Neural progenitor cell (in vitro differentiated cells): ENCODE measurements at regions not wholly inside any gene's neighbourhood (a gene's known extent, or its start where the extent isn't known, plus 50 kb on each side); places are given as distances from the start of the nearest gene placed in this dataset.

ENCODE experiments used
- DNase-seq: peaks from one replicate; pipeline ENCODE4 v3.0.0-alpha.2; 2016; ENCODE audit warnings: low spot score
- H2AFZ ChIP-seq: fragments of 200-600 bp; sonication (generic); replicated peaks from 2 replicates; pipeline ENCODE4 v1.6.1; 2016; ENCODE audit warnings: antibody characterized with exemption
- H3F3A ChIP-seq: fragments of 200-600 bp; sonication (generic); 2 replicates; pipeline ENCODE4 v1.6.1; 2016; ENCODE audit warnings: antibody characterized with exemption, low read depth
- H3K27ac ChIP-seq: fragments of 200-600 bp; sonication (generic); 2 replicates; pipeline ENCODE4 v1.5.1; 2016; ENCODE audit warnings: mild to moderate bottlenecking
- H3K27me3 ChIP-seq: fragments of 200-600 bp; sonication (generic); 2 replicates; pipeline ENCODE4 v1.6.1; 2016; ENCODE audit warnings: mild to moderate bottlenecking, moderate library complexity
- H3K36me3 ChIP-seq: fragments of 200-600 bp; sonication (generic); 2 replicates; pipeline ENCODE4 v1.5.1; 2016
- H3K4me1 ChIP-seq: fragments of 200-600 bp; sonication (generic); 2 replicates; pipeline ENCODE4 v1.6.1; 2016; ENCODE audit warnings: mixed run types
- H3K4me2 ChIP-seq: fragments of 200-600 bp; sonication (generic); 2 replicates; pipeline ENCODE4 v1.6.1; 2016
- H3K4me3 ChIP-seq: fragments of 200-600 bp; sonication (generic); 2 replicates; pipeline ENCODE4 v1.5.1; 2016
- H3K79me2 ChIP-seq: fragments of 200-600 bp; sonication (generic); 2 replicates; pipeline ENCODE4 v1.6.1; 2016; ENCODE audit warnings: low read depth
- H3K9ac ChIP-seq: fragments of 200-600 bp; sonication (generic); 2 replicates; pipeline ENCODE4 v1.6.1; 2016
- H3K9me3 ChIP-seq: fragments of 200-600 bp; sonication (generic); 2 replicates; pipeline ENCODE4 v1.5.1; 2016; ENCODE audit warnings: low read depth
- H4K20me1 ChIP-seq: fragments of 200-600 bp; sonication (generic); 2 replicates; pipeline ENCODE4 v1.6.1; 2016; ENCODE audit warnings: low read depth
- H3K27ac Mint-ChIP-seq: 3 replicates; pipeline ENCODE4 v1.8.0; 2021; ENCODE audit warnings: mixed read lengths
- H3K27me3 Mint-ChIP-seq: 2 replicates; pipeline ENCODE4 v1.8.0; 2022; ENCODE audit warnings: low read depth, mild to moderate bottlenecking, inconsistent platforms, moderate library complexity, mixed read lengths; ENCODE audit not compliant: insufficient read depth
- H3K36me3 Mint-ChIP-seq: 3 replicates; pipeline ENCODE4 v1.8.0; 2021; ENCODE audit warnings: mixed read lengths
- H3K4me1 Mint-ChIP-seq: 3 replicates; pipeline ENCODE4 v1.8.0; 2021; ENCODE audit warnings: mixed read lengths
- H3K4me3 Mint-ChIP-seq: 3 replicates; pipeline ENCODE4 v1.8.0; 2021; ENCODE audit warnings: mild to moderate bottlenecking, moderate library complexity, mixed read lengths
- H3K9me3 Mint-ChIP-seq: 3 replicates; pipeline ENCODE4 v1.8.0; 2020; ENCODE audit warnings: mixed read lengths
- CTCF ChIP-seq: fragments of 200-600 bp; sonication (generic); IDR thresholded peaks from 2 replicates; pipeline ENCODE4 v1.5.1; 2017; ENCODE audit warnings: antibody characterized with exemption, mild to moderate bottlenecking
- EZH2 ChIP-seq: fragments of 200-600 bp; sonication (generic); IDR thresholded peaks from 2 replicates; pipeline ENCODE4 v1.6.1; 2017; ENCODE audit warnings: antibody characterized with exemption, mild to moderate bottlenecking, moderate library complexity
- EZH2phosphoT487 ChIP-seq: fragments of 200-600 bp; sonication (generic); IDR thresholded peaks from 2 replicates; pipeline ENCODE4 v1.6.1; 2017; ENCODE audit warnings: antibody characterized with exemption

- H3K9me3 ChIP-seq = no peaks in the 10 kb centered on the region
- H3K9me3 Mint-ChIP-seq = peaks cover 10% of the 10 kb centered on the region
- no peaks in the 10 kb centered on the region for H3K4me1 Mint-ChIP-seq
- H4K20me1 ChIP-seq = no peaks in the 10 kb centered on the region
- H3K27ac Mint-ChIP-seq = no peak overlapping the region
- no peaks in the 10 kb centered on the region for H3K27me3 ChIP-seq
- H3K4me3 Mint-ChIP-seq = no peak overlapping the region
- H3F3A ChIP-seq = no peaks in the 10 kb centered on the region
- no peak overlapping the region for H2AFZ ChIP-seq
- no peaks in the 10 kb centered on the region for H3K36me3 ChIP-seq
- H3K9ac ChIP-seq = no peak overlapping the region
- H3K4me3 ChIP-seq = no peak overlapping the region
- no peaks in the 10 kb centered on the region for H3K4me1 ChIP-seq
- no peak for TF ChIP-seq CTCF
- no peak for TF ChIP-seq EZH2phosphoT487
- TF ChIP-seq EZH2 = no peak
- no peak overlapping the region for H3K4me2 ChIP-seq
- no peak for DNase-seq
- peaks cover 4% of the 10 kb centered on the region for H3K27me3 Mint-ChIP-seq
- H3K27ac ChIP-seq = no peak overlapping the region
- H3K79me2 ChIP-seq = no peaks in the 10 kb centered on the region
- no peaks in the 10 kb centered on the region for H3K36me3 Mint-ChIP-seq
Measured at GRCh38 chr9:93896496-93897033, 58.6 kb downstream of the BARX1 start.

- no peaks in the 10 kb centered on the region for H3K4me1 Mint-ChIP-seq
Measured at GRCh38 chr9:93896093-93896492, 59.1 kb downstream of the BARX1 start.

GRCh38 chr9:93895535-93895934 is 59.6 kb downstream of the BARX1 start:
- Histone ChIP-seq H3K9ac (no peak overlapping the region), H3K36me3 (no peaks in the 10 kb centered on the region), H3F3A (no peaks in the 10 kb centered on the region), H3K27ac (no peak overlapping the region), H3K4me3 (no peak overlapping the region), H4K20me1 (no peaks in the 10 kb centered on the region), H2AFZ (no peak overlapping the region), H3K4me2 (no peak overlapping the region), H3K27me3 (no peaks in the 10 kb centered on the region), H3K4me1 (no peaks in the 10 kb centered on the region), H3K79me2 (no peaks in the 10 kb centered on the region), H3K9me3 (no peaks in the 10 kb centered on the region)
- no peak for TF ChIP-seq EZH2
- Mint-ChIP-seq H3K27ac (no peak overlapping the region), H3K27me3 (peaks cover 9% of the 10 kb centered on the region), H3K36me3 (no peaks in the 10 kb centered on the region), H3K4me3 (no peak overlapping the region), H3K9me3 (peaks cover 14% of the 10 kb centered on the region), H3K4me1 (no peaks in the 10 kb centered on the region)
- no peak for DNase-seq

More at GRCh38 chr9:93896093-93896492, 59.1 kb downstream of the BARX1 start:
- TF ChIP-seq CTCF = no peak
- no peak for TF ChIP-seq EZH2phosphoT487
- TF ChIP-seq EZH2 = no peak
- Histone ChIP-seq H4K20me1 (no peaks in the 10 kb centered on the region), H3K27me3 (no peaks in the 10 kb centered on the region), H3K9me3 (no peaks in the 10 kb centered on the region), H3F3A (no peaks in the 10 kb centered on the region), H2AFZ (no peak overlapping the region), H3K27ac (no peak overlapping the region), H3K9ac (no peak overlapping the region), H3K36me3 (no peaks in the 10 kb centered on the region), H3K4me1 (no peaks in the 10 kb centered on the region), H3K79me2 (no peaks in the 10 kb centered on the region), H3K4me3 (no peak overlapping the region), H3K4me2 (no peak overlapping the region)
- Mint-ChIP-seq H3K36me3 (no peaks in the 10 kb centered on the region), H3K27me3 (peaks cover 8% of the 10 kb centered on the region), H3K9me3 (peaks cover 11% of the 10 kb centered on the region), H3K27ac (no peak overlapping the region), H3K4me3 (no peak overlapping the region)
- no peak for DNase-seq

- DNase-seq = no peak
Measured at GRCh38 chr9:93894691-93895079, 60.5 kb downstream of the BARX1 start.

More at GRCh38 chr9:93894691-93895079, 60.5 kb downstream of the BARX1 start:
- peaks cover 14% of the 10 kb centered on the region for H3K9me3 Mint-ChIP-seq
- peaks cover 6% of the 10 kb centered on the region for H3K27me3 Mint-ChIP-seq
- Histone ChIP-seq H3K9me3 (no peaks in the 10 kb centered on the region), H3K9ac (no peak overlapping the region), H4K20me1 (no peaks in the 10 kb centered on the region), H3K27ac (no peak overlapping the region), H3F3A (no peaks in the 10 kb centered on the region), H3K27me3 (no peaks in the 10 kb centered on the region), H2AFZ (no peak overlapping the region), H3K36me3 (no peaks in the 10 kb centered on the region), H3K4me2 (no peak overlapping the region), H3K4me1 (no peaks in the 10 kb centered on the region), H3K4me3 (no peak overlapping the region), H3K79me2 (no peaks in the 10 kb centered on the region)
- no peaks in the 10 kb centered on the region for H3K4me1 Mint-ChIP-seq
- no peak overlapping the region for H3K27ac Mint-ChIP-seq
- TF ChIP-seq EZH2phosphoT487 = no peak
- no peaks in the 10 kb centered on the region for H3K36me3 Mint-ChIP-seq
- H3K4me3 Mint-ChIP-seq = no peak overlapping the region
